Lower lobe of right lung (tissue), 2 donors: ENCODE measurements at regions not wholly inside any gene's neighbourhood (a gene's known extent, or its start where the extent isn't known, plus 50 kb on each side); places are given as distances from the start of the nearest gene placed in this dataset.

Source experiments
- ATAC-seq, 2 donors: fragments of 200-7000 bp; cut with Tn5 transposase; one replicate each; pipeline ENCODE4 v1.9.1; 2020 to 2022; ENCODE audit warnings: mild to moderate bottlenecking in 2 of 2, moderate library complexity in 2 of 2
- DNase-seq: peaks from one replicate; pipeline ENCODE4 v3.0.0-alpha.2; 2020
- H3K27ac ChIP-seq: fragments of 200-600 bp; one replicate; pipeline ENCODE4 v1.8.0; 2022
- H3K27me3 ChIP-seq: fragments of 200-600 bp; one replicate; pipeline ENCODE4 v1.8.0; 2022; ENCODE audit warnings: low read depth
- H3K36me3 ChIP-seq: fragments of 200-600 bp; one replicate; pipeline ENCODE4 v1.8.0; 2022; ENCODE audit warnings: mild to moderate bottlenecking
- H3K4me1 ChIP-seq: fragments of 200-600 bp; one replicate; pipeline ENCODE4 v1.8.0; 2022
- H3K4me3 ChIP-seq: fragments of 200-600 bp; one replicate; pipeline ENCODE4 v1.8.0; 2022; ENCODE audit warnings: mild to moderate bottlenecking
- H3K9me3 ChIP-seq: fragments of 200-600 bp; one replicate; pipeline ENCODE4 v1.8.0; 2022
- CTCF ChIP-seq: fragments of 200-600 bp; IDR thresholded peaks from one replicate; pipeline ENCODE4 v1.8.0; 2022; ENCODE audit warnings: antibody characterized with exemption, mild to moderate bottlenecking
- intact Hi-C: fragments of 100-400 bp; cut with DNase I; formaldehyde crosslinking; loops from one replicate; pipeline ENCODE4 v1.11.0; 2022
- donor health status: DM: no; HTN: yes; CAD: no; lungs with severe emphysema.

- intact Hi-C loops, result no loop called here
- no peak for TF ChIP-seq CTCF
- no peaks in the 10 kb centered on the region for H3K36me3 ChIP-seq
- ATAC-seq (peak in 1 of 2 donors; percentile 13), DNase-seq (no peak)
- no peaks in the 10 kb centered on the region for H3K27me3 ChIP-seq
- no peak overlapping the region for H3K4me3 ChIP-seq
- no peak overlapping the region for H3K27ac ChIP-seq
- H3K4me1 ChIP-seq, result no peaks in the 10 kb centered on the region
- no peaks in the 10 kb centered on the region for H3K9me3 ChIP-seq
Measured at GRCh38 chr1:55333461-55333860, 118.3 kb upstream of the USP24 start.

- Histone ChIP-seq H3K27ac (no peak overlapping the region), H3K9me3 (no peaks in the 10 kb centered on the region), H3K36me3 (no peaks in the 10 kb centered on the region), H3K27me3 (no peaks in the 10 kb centered on the region), H3K4me1 (no peaks in the 10 kb centered on the region), H3K4me3 (no peak overlapping the region)
- no peak for DNase-seq
- ATAC-seq, result no peak
- intact Hi-C loops, result no loop called here
- TF ChIP-seq CTCF, result no peak
Measured at GRCh38 chr1:55331351-55331750, 116.2 kb upstream of the USP24 start.

- Histone ChIP-seq H3K36me3 (no peaks in the 10 kb centered on the region), H3K27me3 (no peaks in the 10 kb centered on the region), H3K9me3 (no peaks in the 10 kb centered on the region), H3K4me3 (no peak overlapping the region), H3K4me1 (no peaks in the 10 kb centered on the region), H3K27ac (no peak overlapping the region)
- intact Hi-C loops, result no loop called here
- DNase-seq, result no peak
- TF ChIP-seq CTCF, result no peak
- ATAC-seq, result no peak
Measured at GRCh38 chr1:55329808-55330432, 114.8 kb upstream of the USP24 start.

DNA sequence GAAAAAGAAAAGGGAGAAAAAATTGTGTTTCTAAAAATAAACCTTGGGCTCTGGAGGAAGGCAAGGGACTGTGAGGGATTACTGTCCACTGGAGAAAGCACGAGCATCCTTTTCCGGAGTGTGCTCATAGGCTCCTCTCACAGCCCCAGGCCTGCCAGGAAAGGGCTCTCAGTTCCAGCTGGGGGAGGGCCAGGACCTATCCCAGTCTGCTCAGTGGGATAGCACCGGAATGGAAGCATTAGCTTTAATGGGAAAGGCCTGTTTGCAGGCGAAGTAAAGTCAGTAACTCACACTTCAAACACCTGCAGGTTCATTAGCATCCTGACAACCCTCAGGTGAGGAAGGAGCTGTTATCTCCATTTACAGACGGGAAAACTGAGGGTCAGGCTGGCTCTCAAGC lies 113.9 kb upstream of the USP24 start:
- Histone ChIP-seq H3K36me3 (no peaks in the 10 kb centered on the region), H3K27me3 (no peaks in the 10 kb centered on the region), H3K4me3 (no peak overlapping the region), H3K9me3 (no peaks in the 10 kb centered on the region), H3K27ac (no peak overlapping the region), H3K4me1 (no peaks in the 10 kb centered on the region)
- ATAC-seq, result no peak
- DNase-seq, result no peak
- TF ChIP-seq CTCF, result no peak
- intact Hi-C loops, result no loop called here

DNA sequence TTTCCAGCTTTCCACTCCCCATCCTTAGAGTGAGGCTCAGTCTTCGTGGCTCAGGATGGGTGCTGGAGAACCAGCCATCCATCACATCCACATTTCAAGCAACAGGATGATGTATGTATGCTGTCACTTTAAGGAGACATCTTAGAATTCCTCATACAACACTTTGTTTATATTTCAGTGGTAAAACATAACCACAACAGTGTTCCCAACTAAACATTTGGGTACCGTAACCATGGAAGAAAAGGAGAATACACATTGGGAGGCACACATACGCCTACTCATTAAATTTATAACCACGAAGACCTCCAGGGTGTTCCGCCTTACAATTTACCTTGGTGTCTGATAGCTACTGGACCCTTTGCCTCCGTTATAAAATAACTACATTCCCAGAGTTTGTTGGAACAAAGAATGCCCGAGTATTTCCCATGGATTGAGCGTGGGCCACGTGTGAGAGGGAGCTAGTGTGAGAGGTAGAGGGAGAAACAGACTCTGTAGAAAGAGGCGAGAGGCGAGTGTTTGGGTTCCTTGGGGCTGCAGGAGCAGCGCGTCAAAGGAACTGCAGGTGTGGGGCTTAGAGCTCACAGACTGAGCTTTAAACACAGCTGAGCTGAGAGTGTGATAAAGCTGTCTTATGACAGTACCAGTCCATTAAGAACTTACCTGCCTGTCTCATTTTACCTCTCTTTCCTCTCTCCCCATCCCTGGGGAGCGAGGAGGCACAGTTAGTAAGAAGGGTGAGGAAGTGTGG lies 111.5 kb upstream of the USP24 start:
- no peaks in the 10 kb centered on the region for H3K36me3 ChIP-seq
- TF ChIP-seq CTCF, result no peak
- H3K4me1 ChIP-seq, result no peaks in the 10 kb centered on the region
- ATAC-seq (no peak), DNase-seq (no peak)
- no peaks in the 10 kb centered on the region for H3K27me3 ChIP-seq
- H3K4me3 ChIP-seq, result no peak overlapping the region
- H3K27ac ChIP-seq, result no peak overlapping the region
- intact Hi-C loops, result no loop called here
- no peaks in the 10 kb centered on the region for H3K9me3 ChIP-seq
